ENCODE measurements at regions not wholly inside any gene's neighbourhood (a gene's known extent, or its start where the extent isn't known, plus 50 kb on each side); places are given as distances from the start of the nearest gene placed in this dataset.
"Not testable (repeated sequence)": the region's sequence is repeated elsewhere in the genome, so short reads cannot be mapped to it uniquely, and the experiment has no call there.

DNA sequence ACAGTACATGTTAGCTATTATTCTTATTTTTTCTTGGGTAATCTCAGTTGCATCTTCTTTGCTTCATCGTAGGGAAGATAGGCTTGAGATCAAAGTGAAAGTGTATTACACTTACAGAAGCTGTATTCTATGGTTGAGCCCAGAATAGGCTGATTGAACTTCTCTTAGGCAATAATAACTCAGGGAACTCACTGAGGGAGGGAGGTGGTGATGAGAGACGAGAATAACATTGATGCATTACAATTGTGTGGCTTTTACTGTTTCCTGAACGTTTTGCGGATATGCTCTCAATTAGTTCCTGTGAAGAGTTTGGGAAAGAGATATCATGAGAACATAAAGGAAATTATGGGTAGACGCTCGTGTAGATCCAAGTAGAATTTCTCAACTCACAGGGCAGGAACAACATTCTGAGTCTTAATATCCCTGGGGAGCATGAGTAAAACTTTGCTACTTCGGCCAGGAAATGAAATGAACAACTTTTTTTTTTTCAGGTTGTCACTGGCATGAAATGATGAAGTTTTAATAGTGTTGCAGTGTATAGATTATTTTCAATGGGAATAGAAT lies 302.2 kb downstream of the TUSC7 start:
- DNase-seq: no peak

- no peak for DNase-seq
Observed at GRCh38 chr3:117016378-117016777, 306.8 kb downstream of the TUSC7 start.

GRCh38 chr3:117017135-117017894 lies 307.7 kb downstream of the TUSC7 start:
- peak in 1 of 5 experiments; percentile 8 for DNase-seq

DNA sequence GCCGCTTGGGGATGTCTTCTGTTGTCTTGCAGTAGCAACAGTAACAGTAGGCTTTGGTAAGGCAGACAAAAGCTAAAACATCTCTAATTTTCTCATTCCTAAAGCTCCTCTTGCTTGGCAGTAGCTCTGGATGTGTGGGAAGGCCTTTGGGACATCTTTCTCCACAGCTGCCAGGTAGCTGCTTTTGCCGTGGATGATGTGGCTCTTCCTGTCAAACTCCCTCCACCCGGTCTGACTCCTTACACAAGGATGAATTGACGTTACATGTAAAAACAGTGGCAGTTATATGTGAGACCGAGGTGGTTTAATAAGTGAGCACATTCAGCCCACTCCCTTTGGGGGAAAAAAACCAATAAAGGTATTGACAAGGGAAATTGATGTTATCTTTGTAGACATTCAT lies 309.1 kb downstream of the TUSC7 start:
- DNase-seq: no peak

DNA sequence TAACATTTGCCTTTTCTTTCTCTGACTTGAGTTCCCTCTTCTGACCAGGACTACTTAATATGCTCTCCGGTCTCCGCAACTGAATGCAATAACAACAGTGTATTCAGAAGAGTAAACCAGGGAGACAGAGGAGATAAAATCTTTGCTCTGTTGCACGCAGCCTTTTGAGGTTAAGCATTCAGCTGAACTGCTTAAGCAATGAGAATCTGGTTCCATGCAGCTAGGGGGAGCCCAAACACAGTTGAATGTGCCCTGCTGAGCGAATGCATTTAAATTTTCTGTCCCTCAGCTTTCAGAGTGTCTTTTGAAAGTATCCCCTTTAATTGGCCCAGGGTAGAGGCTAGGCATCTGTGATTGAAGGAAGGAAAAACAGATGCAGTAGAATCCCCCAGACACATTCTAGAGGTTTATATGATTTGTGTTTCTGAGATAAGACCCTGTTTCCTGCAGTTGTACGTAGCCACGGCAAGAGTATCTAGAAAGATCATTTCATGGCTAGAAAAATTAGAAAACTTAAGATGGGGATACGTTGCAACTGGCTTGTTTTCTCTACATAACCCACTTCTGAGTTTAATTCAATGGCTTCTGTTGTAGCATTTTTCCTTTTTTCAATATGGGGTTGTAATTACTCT lies 309.6 kb downstream of the TUSC7 start:
- DNase-seq: peak in 1 of 5 experiments; percentile 87

- DNase-seq: no peak
Observed at GRCh38 chr3:117026401-117026800, 316.8 kb downstream of the TUSC7 start.

DNA sequence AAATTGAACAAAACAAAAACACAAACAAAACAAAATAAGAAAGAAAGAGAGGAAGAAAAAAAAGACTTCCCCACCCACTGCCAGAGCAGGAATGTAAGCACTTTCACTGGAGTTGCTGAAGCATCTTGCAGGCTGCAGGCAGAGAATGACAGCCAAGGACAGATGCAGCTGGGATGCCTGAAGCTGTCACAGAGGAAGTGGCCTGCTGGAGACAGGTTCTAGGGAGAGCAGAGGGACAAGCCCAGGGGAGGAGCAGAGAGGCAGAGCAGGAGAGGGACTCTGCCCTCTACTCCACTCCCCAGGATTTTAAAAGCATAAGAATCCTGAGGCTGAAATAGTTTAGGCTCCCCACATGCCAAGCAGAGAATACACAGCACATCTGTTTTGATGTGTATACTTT lies 326.2 kb downstream of the TUSC7 start:
- DNase-seq: no peak

DNA sequence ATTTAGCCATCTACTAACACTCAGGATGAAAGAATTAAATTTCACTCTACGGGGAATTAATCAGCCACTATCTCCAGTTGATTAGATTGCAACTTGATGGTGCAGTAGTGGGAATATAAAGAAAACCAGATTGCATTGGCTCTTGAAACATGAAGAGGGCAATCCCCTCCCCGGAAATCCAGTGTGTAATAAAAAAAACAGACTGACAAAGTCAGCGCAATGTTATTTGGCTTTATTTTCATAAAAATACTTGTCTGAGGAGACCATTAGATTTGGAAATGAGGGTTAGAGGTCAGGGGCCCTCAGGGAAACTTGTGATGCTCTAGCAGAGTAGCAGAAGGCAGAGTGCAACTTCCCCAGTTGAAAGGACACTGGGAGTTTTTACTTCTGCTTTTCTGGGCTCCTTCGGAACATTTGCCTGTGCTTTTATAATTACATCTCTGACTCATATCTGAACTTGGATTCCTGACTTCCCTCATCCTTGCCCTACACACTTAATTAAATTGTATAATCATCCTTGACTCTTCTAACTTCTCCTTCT lies 326.8 kb downstream of the TUSC7 start:
- DNase-seq: no peak

- DNase-seq: no peak
Observed at GRCh38 chr3:117045143-117045542, 335.6 kb downstream of the TUSC7 start.

DNA sequence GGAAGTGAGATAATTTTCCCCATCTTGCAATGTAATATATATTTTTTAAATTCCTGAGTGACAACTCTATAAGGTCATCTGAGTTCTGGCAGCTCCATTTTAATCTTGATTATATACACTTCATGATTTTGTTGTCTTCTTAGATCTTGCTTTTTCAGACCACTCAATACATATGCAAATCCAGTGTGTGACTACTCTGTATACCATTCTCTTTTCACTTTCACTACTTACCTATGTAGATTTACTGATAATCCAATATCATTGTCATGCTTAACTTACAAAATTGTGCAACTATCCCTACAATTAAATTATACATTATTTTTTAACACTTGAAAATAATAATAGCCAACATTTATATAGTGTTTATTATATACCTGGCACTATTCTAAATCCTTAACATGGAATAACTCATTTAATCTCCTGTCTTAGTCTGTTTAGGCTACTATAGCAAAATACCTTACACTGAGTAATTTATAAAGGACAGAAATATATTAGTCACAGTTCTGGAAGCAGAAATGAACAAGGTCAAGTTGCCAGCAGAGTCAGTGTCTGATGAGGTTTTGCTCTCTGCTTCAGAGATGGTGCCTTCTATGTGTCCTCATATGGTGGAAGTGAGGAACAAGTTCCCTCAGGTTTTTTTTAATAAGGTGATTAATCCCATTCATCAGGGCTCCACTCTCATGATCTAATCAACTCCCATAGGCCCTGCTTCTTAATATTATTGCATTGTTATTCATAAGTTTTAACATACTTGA lies 338.5 kb downstream of the TUSC7 start:
- DNase-seq: no peak

GRCh38 chr3:117052395-117052794 lies 342.8 kb downstream of the TUSC7 start:
- no peak for DNase-seq

- DNase-seq: no peak
Observed at GRCh38 chr3:117054556-117054955, 345.0 kb downstream of the TUSC7 start.

DNA sequence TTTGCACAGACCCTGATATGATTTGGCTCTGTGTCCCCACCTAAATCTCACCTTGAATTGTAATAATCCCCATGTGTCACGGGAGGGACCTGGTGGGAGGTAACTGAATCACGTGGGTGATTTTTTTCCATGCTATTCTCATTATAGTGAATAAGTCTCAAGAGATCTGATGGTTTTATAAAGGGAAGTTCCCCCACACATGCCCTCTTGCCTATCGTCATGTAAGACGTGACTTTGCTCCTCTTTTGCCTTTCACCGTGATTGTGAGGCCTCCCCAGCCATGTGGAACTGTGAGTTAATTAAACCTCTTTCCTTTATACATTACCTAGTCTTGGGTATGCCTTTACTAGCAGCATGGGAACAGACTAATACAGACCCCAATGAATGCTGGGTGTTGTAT lies 347.4 kb downstream of the TUSC7 start:
- DNase-seq: not testable (repeated sequence)

DNA sequence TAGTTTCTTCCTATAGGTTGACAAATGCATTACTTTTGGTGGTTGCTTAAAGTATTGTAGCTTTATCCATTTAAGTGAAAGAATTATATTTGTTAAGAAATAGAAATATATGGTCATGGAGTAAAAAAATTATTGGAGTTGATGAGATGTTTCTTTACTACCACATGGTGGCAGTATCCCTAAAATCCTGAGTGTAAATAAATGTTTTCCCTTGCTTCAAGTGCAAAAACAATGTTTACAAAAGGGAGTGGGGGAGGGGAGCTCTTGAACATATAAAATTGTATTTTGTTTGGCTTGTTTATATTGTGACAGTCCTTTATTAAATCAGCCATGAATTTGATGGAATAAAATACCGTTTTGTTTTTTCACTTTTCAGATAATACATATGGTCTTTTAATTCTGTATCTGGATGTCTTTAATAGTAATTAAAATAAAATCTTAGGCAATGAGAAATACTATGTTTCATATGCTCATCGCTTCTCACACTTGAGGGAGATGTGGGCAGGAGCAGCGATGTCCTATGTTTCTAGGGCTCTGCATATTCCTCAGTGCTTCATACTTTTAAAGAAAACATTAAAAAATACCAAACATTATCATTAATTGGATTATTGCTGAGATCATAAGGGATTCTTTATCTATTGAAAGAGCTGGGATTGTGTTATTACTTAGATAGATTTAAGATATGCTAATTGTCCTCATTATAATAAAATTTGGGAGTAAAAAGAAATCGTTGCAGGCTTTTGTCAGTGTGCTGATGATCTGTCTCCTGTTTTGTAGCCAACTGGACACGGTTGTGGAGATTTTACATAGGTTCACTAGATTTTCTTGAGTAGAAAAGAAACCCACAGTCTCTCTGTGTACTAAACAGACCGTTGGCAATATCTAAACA lies 349.7 kb downstream of the TUSC7 start:
- no peak for DNase-seq

GRCh38 chr3:117059956-117060270 lies 350.3 kb downstream of the TUSC7 start:
- DNase-seq: no peak

- no peak for DNase-seq
Observed at GRCh38 chr3:117063930-117064329, 354.4 kb downstream of the TUSC7 start.

DNA sequence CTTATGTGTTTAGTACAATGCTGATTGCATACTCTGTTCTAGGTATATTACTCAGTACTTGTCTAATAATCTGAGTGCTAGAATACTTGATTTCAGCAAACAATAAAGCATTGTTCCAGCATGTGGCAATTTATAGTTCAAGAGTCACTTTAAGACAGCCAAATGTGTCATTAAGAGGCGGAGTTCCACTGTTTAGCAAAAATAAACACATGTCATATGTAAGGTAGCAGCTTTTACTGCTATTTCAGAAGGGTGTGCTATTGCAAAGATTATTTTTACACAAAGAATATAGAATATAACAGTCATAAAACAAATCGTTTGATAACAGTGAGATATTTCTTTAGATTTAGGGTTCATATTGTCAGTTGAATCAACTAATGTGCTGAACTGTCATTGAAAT lies 358.7 kb downstream of the TUSC7 start:
- DNase-seq: no peak

GRCh38 chr3:117074826-117075225 lies 365.2 kb downstream of the TUSC7 start:
- no peak for DNase-seq

DNA sequence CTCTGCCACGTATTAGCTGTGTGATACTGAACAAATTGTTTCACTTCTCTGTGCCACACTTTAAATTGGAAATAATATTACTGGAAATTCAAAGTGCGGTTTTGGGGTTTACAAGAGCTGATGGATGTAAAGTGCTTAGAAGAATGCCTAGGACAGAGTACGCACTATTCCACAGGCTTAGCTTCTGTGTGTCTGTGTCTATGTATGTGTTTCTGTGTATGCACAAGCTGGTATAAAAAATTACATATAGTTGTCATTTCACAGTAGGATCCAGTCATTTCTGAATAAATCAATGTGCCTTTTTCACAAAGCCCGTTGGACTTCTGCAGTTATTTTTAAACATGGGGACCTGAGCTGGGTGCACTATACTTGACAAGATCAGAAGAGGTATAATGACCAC lies 370.4 kb downstream of the TUSC7 start:
- no peak for DNase-seq

DNA sequence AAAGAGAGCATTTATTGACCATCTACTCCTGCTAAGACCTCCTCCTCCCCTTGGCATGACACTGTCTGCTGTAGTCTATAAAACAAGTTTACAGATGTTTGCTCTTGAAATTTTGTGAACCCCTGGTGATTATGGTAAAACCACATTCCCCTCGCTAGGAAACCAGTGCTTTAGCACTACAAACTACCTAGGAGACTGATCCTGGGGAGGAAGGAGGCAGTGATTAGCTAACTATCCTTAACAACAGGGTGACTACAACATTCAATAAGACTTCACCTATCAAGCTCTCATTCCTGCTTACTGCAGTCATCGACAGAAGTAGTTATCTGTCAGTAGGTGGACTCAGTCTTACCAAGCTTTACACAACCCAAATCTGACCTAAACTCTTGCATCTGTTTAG lies 371.3 kb downstream of the TUSC7 start:
- DNase-seq: no peak

DNA sequence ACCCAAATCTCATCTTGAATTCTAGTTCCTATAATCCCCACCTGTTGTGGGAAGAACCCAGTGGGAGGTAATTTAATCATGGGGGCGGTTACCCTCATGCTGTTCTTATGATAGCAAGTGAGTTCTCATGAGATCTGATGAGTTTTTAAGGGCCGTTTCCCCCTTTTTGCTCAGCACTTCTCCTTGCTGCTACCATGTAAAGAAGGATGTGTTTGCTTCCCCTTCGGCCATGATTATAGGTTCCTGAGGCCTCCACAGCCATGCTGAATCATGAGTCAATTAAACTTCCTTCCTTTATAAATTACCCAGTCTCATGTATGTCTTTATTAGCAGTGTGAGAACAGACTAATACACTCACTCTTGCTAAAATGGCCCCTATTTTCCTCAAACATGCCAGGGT lies 374.7 kb downstream of the TUSC7 start:
- DNase-seq: no peak

- DNase-seq: no peak
Observed at GRCh38 chr3:117084739-117085270, 375.2 kb downstream of the TUSC7 start.
